ENCODE measurements at regions not wholly inside any gene's neighbourhood (a gene's known extent, or its start where the extent isn't known, plus 50 kb on each side); places are given as distances from the start of the nearest gene placed in this dataset.

- CTCF ChIA-PET: no interaction called here
- no peaks in the 10 kb centered on the region for H3K27me3 ChIP-seq (ENCODE audit: control insufficient read depth in 1 of 2, insufficient read depth in 2 of 2, low read length in 2 of 2)
- DNase-seq (no peak), ATAC-seq (ENCODE audit: poor library complexity) (no peak)
- no peak overlapping the region for H3K27ac Mint-ChIP-seq
- H3K36me3 Mint-ChIP-seq (ENCODE audit: low read depth): no peaks in the 10 kb centered on the region
- H3K4me3 ChIP-seq (ENCODE audit: low read length): no peak overlapping the region
- H3K36me3 ChIP-seq (ENCODE audit: insufficient read depth, low read length): no peaks in the 10 kb centered on the region
- no peaks in the 10 kb centered on the region for H3K27me3 Mint-ChIP-seq
- H3K4me1 ChIP-seq (ENCODE audit: insufficient read depth, low read length): no peaks in the 10 kb centered on the region
- POLR2A ChIA-PET: no interaction called here
- TF ChIP-seq CTCF (IDR thresholded peaks at IDR 0.05): no peak
- H3K9me3 Mint-ChIP-seq: peaks cover 7% of the 10 kb centered on the region
- H3K9me3 ChIP-seq (ENCODE audit: control insufficient read depth in 1 of 2, insufficient read depth in 1 of 2, low read length in 2 of 2): peaks cover 0 to 4% of the 10 kb centered on the region in 2 experiments
- no peaks in the 10 kb centered on the region for H3K4me1 Mint-ChIP-seq (ENCODE audit: low read depth)
- H3K4me3 Mint-ChIP-seq: no peak overlapping the region
- intact Hi-C loops (cut with DNase I, micrococcal nuclease): no loop called here
- H3K27ac ChIP-seq (ENCODE audit: low read depth in 1 of 2, low read length in 2 of 2): no peak overlapping the region
These were observed 65.4 kb downstream of the ATXN7L3B start for GRCh38 chr12:74602881-74603672.

GRCh38 chr12:74608231-74608775 lies 70.7 kb downstream of the ATXN7L3B start:
- TF ChIP-seq CTCF (IDR thresholded peaks at IDR 0.05): no peak
- CTCF ChIA-PET: no interaction called here
- no peaks in the 10 kb centered on the region for H3K9me3 ChIP-seq (ENCODE audit: control insufficient read depth in 1 of 2, insufficient read depth in 1 of 2, low read length in 2 of 2)
- Mint-ChIP-seq H3K4me3 (no peak overlapping the region), H3K9me3 (no peaks in the 10 kb centered on the region), H3K4me1 (ENCODE audit: low read depth) (no peaks in the 10 kb centered on the region), H3K27ac (no peak overlapping the region), H3K27me3 (no peaks in the 10 kb centered on the region), H3K36me3 (ENCODE audit: low read depth) (no peaks in the 10 kb centered on the region)
- DNase-seq: no peak
- no peak overlapping the region for H3K27ac ChIP-seq (ENCODE audit: low read depth in 1 of 2, low read length in 2 of 2)
- POLR2A ChIA-PET: no interaction called here
- no peak overlapping the region for H3K4me3 ChIP-seq (ENCODE audit: low read length)
- ATAC-seq (ENCODE audit: poor library complexity): no peak
- no peaks in the 10 kb centered on the region for H3K27me3 ChIP-seq (ENCODE audit: control insufficient read depth in 1 of 2, insufficient read depth in 2 of 2, low read length in 2 of 2)
- H3K36me3 ChIP-seq (ENCODE audit: insufficient read depth, low read length): no peaks in the 10 kb centered on the region
- H3K4me1 ChIP-seq (ENCODE audit: insufficient read depth, low read length): no peaks in the 10 kb centered on the region
- intact Hi-C loops (cut with DNase I, micrococcal nuclease): no loop called here

- Mint-ChIP-seq H3K36me3 (ENCODE audit: low read depth) (no peaks in the 10 kb centered on the region), H3K27me3 (no peaks in the 10 kb centered on the region), H3K9me3 (no peaks in the 10 kb centered on the region), H3K4me1 (ENCODE audit: low read depth) (no peaks in the 10 kb centered on the region), H3K4me3 (no peak overlapping the region), H3K27ac (no peak overlapping the region)
- ATAC-seq (ENCODE audit: poor library complexity) (no peak), DNase-seq (no peak)
- no peak overlapping the region for H3K27ac ChIP-seq (ENCODE audit: low read depth in 1 of 2, low read length in 2 of 2)
- ChIA-PET CTCF (no interaction called here), POLR2A (no interaction called here)
- H3K4me1 ChIP-seq (ENCODE audit: insufficient read depth, low read length): no peaks in the 10 kb centered on the region
- no peaks in the 10 kb centered on the region for H3K9me3 ChIP-seq (ENCODE audit: control insufficient read depth in 1 of 2, insufficient read depth in 1 of 2, low read length in 2 of 2)
- H3K4me3 ChIP-seq (ENCODE audit: low read length): no peak overlapping the region
- H3K27me3 ChIP-seq (ENCODE audit: control insufficient read depth in 1 of 2, insufficient read depth in 2 of 2, low read length in 2 of 2): no peaks in the 10 kb centered on the region
- no peak for TF ChIP-seq CTCF (IDR thresholded peaks at IDR 0.05)
- intact Hi-C loops (cut with DNase I, micrococcal nuclease): no loop called here
- H3K36me3 ChIP-seq (ENCODE audit: insufficient read depth, low read length): no peaks in the 10 kb centered on the region
These were observed 73.1 kb downstream of the ATXN7L3B start for GRCh38 chr12:74610711-74611110.
